ENCODE measurements at regions not wholly inside any gene's neighbourhood (a gene's known extent, or its start where the extent isn't known, plus 50 kb on each side); places are given as distances from the start of the nearest gene placed in this dataset.

DNA sequence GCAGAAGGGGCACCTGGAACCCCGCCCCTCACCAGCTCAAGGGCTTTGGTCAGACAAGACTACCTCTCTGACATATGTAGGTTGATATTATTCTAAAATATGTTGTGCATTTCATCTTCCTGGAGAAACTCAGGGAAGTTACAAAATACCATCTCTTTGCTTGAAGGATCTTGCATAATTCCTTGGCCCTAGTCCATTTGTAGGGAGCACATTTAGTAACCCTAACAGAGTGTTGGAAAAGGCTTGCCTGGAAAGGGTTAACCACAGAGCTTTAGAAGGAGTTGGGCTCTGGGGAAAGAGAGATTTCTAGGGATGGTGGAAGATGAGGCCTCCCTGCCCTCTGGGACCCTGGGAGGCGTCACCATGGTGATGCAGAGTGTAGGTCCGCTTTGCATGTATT lies 143.0 kb upstream of the SLC1A4 start:
- TF ChIP-seq, protein P1, sequence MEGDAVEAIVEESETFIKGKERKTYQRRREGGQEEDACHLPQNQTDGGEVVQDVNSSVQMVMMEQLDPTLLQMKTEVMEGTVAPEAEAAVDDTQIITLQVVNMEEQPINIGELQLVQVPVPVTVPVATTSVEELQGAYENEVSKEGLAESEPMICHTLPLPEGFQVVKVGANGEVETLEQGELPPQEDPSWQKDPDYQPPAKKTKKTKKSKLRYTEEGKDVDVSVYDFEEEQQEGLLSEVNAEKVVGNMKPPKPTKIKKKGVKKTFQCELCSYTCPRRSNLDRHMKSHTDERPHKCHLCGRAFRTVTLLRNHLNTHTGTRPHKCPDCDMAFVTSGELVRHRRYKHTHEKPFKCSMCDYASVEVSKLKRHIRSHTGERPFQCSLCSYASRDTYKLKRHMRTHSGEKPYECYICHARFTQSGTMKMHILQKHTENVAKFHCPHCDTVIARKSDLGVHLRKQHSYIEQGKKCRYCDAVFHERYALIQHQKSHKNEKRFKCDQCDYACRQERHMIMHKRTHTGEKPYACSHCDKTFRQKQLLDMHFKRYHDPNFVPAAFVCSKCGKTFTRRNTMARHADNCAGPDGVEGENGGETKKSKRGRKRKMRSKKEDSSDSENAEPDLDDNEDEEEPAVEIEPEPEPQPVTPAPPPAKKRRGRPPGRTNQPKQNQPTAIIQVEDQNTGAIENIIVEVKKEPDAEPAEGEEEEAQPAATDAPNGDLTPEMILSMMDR (IDR thresholded peaks at IDR 0.05): no peak
- TF ChIP-seq POLR2A (IDR thresholded peaks at IDR 0.05) (no peak), POLR2AphosphoS5 (IDR thresholded peaks at IDR 0.05) (no peak), EP300 (IDR thresholded peaks at IDR 0.05) (no peak)

All from sigmoid colon (tissue), 4 donors.